GM19351 (cell line): ENCODE measurements at regions not wholly inside any gene's neighbourhood (a gene's known extent, or its start where the extent isn't known, plus 50 kb on each side); places are given as distances from the start of the nearest gene placed in this dataset.
"Not testable (repeated sequence)": the region's sequence is repeated elsewhere in the genome, so short reads cannot be mapped to it uniquely, and the experiment has no call there.

Experiments
- ATAC-seq: cut with Tn5 transposase; IDR thresholded peaks from one replicate; pipeline ENCODE4 v1.9.1; 2021; ENCODE audit warnings: mild to moderate bottlenecking, moderate library complexity; ENCODE audit not compliant: unreplicated experiment

GRCh38 chr3:125645616-125646015 is 50.3 kb upstream of the OSBPL11 start:
- no peak for ATAC-seq

DNA sequence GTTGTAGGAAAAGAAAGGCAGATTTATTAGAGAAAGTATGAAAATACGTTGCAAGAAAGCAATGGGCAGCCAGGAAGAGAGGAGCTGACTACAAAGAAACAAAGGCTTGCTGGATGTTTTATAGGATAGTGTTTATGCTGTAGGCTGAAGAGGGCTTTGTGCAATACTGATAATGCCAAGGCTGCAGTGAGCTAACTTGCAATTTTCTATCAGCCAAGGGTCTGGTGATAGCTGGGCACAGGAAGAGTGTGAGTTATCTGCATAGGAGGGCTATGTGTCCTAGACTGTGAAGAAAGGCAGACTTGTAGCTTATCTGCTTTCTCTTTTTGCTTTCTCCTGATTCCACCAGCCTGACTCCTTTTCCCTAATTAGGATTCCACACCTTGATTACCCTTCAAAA is 51.3 kb upstream of the OSBPL11 start:
- no peak for ATAC-seq

DNA sequence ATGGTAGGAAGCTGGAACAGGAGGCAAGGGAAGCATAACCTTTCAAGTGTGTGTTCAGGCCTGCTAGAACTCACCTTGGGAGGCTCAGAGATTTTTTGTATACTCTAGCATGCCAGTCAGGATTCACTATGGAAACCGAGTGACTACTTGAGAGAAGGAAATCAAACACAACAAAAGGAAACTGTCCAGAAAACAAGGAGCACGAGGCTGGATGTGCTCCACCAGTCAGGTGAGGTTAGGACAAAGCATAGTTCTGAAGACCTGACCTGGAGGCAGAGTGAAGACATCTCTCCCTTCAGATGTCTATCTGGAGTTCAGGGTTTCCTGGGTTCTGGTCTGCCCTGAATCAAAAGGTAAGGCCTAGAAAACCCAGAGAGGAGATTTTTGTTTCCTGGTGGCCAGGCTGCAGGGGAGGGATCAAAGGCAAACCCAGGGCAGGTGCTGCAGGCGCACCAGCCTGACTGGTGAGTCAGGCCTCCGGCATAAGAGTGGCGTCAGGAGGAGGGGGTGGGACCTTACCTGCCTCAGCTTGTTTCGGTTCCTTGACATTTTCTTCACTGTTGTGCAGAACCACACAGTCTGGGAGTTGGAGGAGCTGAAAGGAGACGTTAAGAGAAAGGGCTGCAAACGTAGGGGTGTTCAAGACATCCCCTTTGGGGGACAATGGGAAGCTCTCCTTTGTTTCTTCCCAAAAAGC is 52.2 kb upstream of the OSBPL11 start:
- no peak for ATAC-seq

GRCh38 chr3:125651244-125651643 is 55.9 kb upstream of the OSBPL11 start:
- no peak for ATAC-seq

DNA sequence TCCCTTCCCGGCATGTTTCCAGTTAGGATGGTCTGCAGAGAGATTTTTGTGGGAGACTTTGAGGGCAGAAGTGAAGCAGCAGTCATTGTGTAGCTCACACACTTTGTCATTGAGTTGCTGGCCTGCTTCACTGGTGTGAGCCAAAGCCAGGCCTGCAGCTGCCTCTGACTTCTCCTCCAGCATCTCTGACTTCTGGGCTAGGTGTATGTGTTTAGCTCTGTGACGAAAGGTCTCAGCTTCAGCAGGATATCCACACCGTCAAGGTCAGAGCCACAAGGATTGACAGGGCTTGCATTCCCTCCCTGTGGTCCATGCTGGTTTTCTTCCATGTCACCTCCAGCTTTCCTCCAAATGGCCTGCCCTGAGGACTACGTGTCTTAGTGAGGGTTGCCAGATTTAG is 57.1 kb upstream of the OSBPL11 start:
- ATAC-seq: no peak

DNA sequence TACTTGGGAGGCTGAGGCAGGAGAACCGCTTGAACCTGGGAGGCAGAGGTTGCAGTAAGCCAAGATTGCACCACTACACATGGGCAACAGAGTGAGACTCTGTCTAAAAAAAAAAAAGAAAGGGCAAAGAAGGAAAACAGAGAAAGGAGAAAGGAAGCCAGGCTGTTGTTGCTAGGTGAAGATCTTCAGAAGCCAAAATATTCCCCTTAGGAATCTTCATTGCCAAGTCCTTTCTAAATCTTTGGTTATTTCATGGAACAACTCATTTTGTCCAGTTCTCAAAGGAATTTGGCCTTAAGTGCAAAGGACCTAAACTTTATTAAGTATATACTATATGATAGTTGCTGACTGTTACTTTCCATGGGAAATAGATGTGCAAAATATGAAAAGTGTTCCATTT is 59.2 kb upstream of the OSBPL11 start:
- no peak for ATAC-seq

GRCh38 chr3:125662675-125663074 is 67.4 kb upstream of the OSBPL11 start:
- no peak for ATAC-seq

DNA sequence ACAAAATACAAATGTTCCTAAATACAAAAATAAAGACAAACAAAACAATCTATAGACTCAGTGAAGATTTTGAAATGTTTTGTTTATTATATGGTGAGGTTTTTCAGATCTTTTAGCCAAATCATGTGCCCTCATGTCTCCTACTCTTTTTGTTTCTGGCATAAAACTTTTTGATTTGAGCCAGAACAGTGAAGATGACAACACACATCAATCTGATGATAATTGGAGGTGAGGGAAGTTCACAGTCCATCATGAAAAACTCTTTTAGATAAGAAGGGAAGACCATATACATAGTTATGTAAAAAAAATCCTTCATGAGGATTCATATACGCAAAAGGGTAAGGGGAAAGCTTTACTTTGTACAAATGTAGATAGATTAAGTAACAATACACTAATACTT is 75.1 kb upstream of the OSBPL11 start:
- ATAC-seq: no peak

DNA sequence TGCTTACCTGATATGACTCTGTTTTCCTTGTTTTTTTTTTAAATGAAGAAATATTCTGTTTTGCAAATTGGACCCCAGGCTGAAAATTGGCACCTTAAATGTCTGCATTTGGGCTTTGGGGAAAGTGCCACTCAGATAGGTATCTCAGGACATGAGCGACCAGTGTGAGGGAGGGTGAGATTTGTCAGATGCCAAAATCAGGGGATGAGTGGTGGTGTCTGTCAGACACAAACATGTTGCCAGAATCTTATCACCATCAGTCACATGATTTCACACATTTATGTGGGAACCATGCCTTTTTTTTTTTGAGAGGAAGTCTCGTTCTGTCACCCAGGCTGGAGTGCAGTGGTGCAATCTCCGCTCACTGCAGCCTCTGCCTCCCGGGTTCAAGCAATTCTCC is 75.6 kb upstream of the OSBPL11 start:
- ATAC-seq: no peak

DNA sequence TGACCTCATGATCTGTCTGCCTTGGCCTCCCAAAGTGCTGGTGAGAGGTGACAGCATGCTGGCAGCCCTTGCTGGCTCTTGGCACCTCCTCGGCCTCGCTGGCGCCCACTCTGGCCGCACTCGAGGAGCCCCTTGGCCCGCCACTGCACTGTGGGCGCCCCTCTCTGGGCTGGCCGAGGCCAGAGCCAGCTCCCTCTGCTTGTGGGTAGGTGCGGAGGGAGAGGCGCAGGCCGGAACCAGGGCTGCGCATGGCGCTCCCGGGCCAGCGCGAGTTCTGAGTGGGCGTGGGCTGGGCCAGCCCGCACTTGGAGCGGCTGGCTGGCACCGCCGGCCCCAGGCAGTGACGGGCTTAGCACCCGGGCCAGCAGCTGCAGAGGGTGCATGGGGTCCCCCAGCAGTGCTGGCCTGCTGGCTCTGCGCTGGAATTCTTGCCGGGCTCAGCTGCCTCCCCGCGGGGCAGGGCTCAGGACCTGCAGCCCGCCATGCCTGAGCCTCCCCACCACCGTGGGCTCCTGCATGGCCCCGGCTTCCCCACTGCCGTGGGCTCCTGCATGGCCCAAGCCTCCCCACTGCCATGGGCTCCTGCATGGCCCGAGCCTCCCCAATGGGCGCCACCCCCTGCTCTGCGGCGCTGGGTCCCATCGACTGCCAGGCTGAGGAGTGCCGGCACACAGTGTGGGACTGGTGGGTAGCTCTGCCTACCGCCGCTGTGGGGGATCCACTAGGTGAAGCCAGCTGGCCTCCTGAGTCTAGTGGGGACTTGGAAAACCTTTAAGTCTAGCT is 76.4 kb upstream of the OSBPL11 start:
- no peak for ATAC-seq

DNA sequence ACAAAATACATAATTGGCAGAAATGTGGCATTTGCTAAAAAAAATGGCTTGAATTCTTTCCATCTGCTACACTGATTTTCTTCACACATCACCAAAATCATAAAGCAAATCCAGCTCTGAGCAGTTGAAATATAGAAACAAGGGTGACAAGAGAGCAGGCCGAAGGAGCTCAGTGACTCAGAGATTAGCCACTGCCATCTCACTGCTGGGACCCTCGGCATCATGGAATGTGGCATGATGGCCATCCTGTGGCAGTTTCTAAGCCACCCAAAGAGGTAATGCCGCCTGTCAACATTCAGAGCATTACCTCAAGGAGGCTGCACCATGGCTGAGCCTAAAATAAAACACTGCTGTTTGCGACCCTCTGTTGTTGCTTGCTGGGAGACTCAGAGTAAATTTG is 80.5 kb upstream of the OSBPL11 start:
- ATAC-seq: no peak

DNA sequence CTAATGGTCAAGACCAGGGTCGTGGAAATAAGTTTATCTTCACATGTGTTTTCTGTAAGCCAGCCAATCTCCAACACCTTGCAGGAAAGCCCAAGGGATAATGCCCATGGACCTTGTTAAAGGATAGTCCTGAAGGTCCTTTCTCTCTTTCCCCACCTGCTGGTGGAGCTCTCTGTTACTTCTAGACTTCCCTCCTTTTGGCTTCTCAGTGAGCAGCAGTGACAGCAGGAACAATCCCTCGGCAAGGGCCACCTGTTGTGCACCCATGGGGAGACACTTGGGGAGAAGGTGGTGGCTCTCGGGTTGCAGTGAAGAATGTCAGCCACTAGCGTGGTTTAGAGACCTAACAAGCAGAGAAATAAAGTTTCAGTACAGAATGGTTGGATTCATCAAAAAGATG is 84.0 kb upstream of the OSBPL11 start:
- ATAC-seq: no peak

DNA sequence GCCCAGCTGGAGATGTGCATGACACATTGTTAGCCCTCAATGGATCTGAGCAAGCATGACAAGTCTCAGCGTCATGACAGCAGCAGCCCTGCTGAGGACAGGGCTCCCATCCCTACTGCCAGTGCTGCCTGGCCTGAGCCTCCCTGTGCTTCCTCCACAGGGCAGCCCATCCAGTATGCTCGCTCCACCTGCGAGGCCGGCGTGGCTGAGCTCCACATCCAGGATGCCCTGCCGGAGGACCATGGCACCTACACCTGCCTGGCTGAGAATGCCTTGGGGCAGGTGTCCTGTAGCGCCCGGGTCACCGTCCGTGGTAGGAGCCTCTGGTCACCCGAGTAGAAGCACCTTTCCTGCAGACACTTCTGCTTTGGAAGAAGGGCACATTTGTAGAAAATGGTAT is 85.8 kb upstream of the OSBPL11 start:
- ATAC-seq: no peak

DNA sequence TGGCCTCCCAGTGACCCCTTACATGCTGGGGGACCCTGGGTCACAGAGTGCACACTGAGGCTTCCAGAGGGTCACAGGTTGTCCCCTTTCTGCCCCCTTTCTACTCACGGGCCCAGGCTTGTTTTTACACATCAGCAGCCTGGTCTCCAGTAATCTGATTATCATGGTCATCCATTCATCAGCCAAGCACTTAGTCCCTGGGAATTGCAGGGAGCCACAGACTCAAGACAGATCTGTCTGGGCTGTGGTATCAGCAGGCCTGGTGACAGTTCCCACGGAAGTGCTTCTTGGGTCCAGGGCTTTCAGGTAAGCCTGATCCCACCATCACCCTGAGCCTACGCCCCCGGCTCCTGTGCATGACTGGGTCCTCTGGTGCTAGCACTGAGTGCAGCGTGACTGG is 86.6 kb upstream of the OSBPL11 start:
- not testable (repeated sequence) for ATAC-seq

DNA sequence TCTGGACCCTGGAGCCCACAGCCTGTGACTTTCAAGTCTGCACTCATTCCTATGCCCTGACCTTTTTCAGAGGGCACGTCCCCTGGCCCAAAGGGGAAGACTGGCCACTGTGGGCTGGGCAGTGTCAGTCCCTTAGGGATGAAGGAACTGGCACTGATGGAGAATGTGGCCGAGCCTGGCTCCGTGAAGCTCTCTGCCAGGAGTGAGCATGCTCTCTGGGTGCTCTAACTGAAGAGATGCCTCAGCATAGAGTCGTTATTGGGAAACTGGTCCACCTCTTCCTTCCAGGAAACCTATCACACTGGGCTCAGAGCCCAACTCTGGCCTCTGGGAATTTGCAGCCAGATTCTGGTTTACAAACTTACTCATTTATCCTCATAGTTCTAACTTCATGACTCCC is 87.3 kb upstream of the OSBPL11 start:
- not testable (repeated sequence) for ATAC-seq

DNA sequence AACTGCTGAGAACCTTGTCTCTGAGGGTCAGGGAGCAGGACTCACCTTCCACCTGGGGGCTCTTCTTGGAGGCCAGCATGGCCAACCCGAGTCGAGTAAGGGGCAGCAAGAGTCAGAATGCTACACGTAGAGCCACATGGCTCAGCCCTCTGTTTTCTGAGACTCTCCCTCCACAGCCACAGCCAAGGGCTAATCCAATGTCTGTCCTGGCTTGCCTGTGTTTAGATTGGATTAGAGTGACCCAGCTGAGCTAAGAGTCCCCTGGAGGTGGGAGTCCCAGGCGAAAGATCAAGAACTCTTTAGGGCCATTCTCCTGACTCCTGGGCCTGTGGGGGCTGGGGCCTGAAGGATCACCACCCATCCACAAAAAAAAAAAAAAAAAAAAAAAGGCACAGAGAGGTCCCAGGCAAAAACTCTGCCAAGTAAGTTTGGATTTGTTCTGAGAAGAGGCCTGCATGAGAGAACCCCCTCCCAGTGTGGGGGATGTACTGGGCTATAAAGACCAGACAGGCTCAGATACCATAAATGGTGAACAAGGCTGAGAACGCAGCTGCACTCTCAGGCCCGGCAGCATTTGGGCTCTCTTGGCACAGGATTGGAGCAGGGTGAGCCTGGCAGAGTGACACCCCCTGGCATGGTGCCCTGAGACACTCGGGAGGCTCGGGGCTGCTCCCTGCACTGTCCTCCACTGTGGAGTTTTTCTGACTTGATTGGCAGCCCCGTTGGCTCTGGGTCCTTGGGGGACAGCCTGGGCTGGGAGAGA is 88.0 kb upstream of the OSBPL11 start:
- no peak for ATAC-seq

- no peak for ATAC-seq
Observed at GRCh38 chr3:125684199-125684598, 88.9 kb upstream of the OSBPL11 start.

- not testable (repeated sequence) for ATAC-seq
Observed at GRCh38 chr3:125685741-125686140, 90.4 kb upstream of the OSBPL11 start.

- no peak for ATAC-seq
Observed at GRCh38 chr3:125692361-125692760, 97.1 kb upstream of the OSBPL11 start.

- no peak for ATAC-seq
Observed at GRCh38 chr3:125693887-125694286, 98.6 kb upstream of the OSBPL11 start.

GRCh38 chr3:125694761-125695294 is 99.5 kb upstream of the OSBPL11 start:
- no peak for ATAC-seq

GRCh38 chr3:125695688-125696087 is 100.4 kb upstream of the OSBPL11 start:
- ATAC-seq: no peak
